ENCODE measurements at regions not wholly inside any gene's neighbourhood (a gene's known extent, or its start where the extent isn't known, plus 50 kb on each side); places are given as distances from the start of the nearest gene placed in this dataset.

DNA sequence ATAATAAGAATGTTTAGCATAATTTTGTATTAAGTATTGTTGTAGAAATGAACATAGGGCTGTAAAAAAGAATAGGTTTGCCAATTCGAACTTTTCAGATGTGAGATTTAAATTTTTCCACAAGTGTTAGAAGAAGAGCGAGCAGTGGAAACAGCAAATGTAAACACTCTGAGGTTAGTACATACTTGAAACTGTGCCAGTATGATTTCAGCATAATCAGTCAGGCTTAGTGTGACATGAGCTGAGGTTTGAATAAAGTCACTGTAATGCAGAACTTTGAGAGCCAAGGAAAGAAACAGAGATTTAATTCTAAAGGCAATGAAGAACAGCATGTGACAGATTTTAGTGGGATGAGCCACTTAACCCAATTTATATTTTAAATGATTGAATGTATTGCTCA is 2166.4 kb downstream of the PCDH9 start:
- Mint-ChIP-seq H3K9me3 (peaks cover 5% of the 10 kb centered on the region), H3K36me3 (no peaks in the 10 kb centered on the region), H3K4me1 (ENCODE audit: low read depth in 2 of 2) (no peaks in the 10 kb centered on the region), H3K4me3 (no peak overlapping the region), H3K27ac (no peak overlapping the region), H3K27me3 (no peaks in the 10 kb centered on the region)
- DNase-seq (ENCODE audit: low spot score) (no peak), ATAC-seq (no peak)

- no peak overlapping the region for H3K4me3 Mint-ChIP-seq
- H3K27ac Mint-ChIP-seq = no peak overlapping the region
- no peaks in the 10 kb centered on the region for H3K4me1 Mint-ChIP-seq (ENCODE audit: low read depth in 2 of 2)
- no peaks in the 10 kb centered on the region for H3K36me3 Mint-ChIP-seq
- H3K9me3 Mint-ChIP-seq = no peaks in the 10 kb centered on the region
- H3K27me3 Mint-ChIP-seq = no peaks in the 10 kb centered on the region
- no peak for DNase-seq (ENCODE audit: low spot score)
- ATAC-seq = no peak
Observed at GRCh38 chr13:65057986-65058385, 2172.2 kb downstream of the PCDH9 start.

- H3K27me3 Mint-ChIP-seq = no peaks in the 10 kb centered on the region
- ATAC-seq = no peak
- DNase-seq (ENCODE audit: low spot score) = no peak
- H3K4me1 Mint-ChIP-seq (ENCODE audit: low read depth in 2 of 2) = no peaks in the 10 kb centered on the region
- no peaks in the 10 kb centered on the region for H3K36me3 Mint-ChIP-seq
- no peak overlapping the region for H3K27ac Mint-ChIP-seq
- no peak overlapping the region for H3K4me3 Mint-ChIP-seq
- no peaks in the 10 kb centered on the region for H3K9me3 Mint-ChIP-seq
Observed at GRCh38 chr13:65054277-65054676, 2175.9 kb downstream of the PCDH9 start.

DNA sequence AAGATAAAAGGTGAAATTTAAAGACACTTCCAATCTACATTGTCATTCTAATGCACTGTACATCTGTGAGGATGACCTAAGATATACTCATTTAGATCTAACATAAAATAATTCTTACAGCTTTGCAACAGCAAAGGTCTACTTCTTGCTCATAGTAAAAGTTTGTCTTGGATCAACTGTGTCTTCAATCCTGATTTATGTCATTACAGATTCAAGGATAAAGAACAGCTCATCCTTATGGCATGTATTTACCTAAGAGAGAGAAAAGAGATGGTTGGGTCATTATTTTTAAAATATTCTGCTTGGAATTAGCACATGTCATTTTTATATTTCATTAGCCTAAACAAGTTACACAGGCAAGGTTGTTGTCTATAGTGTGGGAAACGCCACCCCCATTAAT is 2193.1 kb downstream of the PCDH9 start:
- Mint-ChIP-seq H3K27ac (no peak overlapping the region), H3K9me3 (peaks cover 11% of the 10 kb centered on the region), H3K36me3 (no peaks in the 10 kb centered on the region), H3K27me3 (no peaks in the 10 kb centered on the region), H3K4me3 (no peak overlapping the region), H3K4me1 (ENCODE audit: low read depth in 2 of 2) (no peaks in the 10 kb centered on the region)
- ATAC-seq (no peak), DNase-seq (ENCODE audit: low spot score) (no peak)

DNA sequence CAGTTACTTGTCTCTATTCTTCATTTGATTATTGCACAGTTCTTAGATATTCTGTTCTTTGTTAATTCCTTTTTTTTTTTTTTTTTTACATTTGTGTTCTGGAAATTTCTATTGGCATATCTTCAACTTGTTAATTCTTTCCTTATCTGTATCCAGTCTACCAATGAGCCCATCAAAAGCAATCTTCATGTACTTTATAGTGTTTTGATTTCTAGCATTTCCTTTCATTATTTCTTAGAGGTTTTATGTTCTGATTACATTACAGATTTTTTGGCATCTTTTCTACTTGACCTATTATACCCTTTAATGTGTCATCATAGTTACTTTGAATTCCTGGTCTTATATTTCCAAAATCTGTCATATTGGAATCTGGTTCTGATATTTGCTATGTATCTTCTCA is 2194.8 kb downstream of the PCDH9 start:
- Mint-ChIP-seq H3K27ac (no peak overlapping the region), H3K4me3 (no peak overlapping the region), H3K27me3 (no peaks in the 10 kb centered on the region), H3K9me3 (peaks cover 13% of the 10 kb centered on the region), H3K4me1 (ENCODE audit: low read depth in 2 of 2) (no peaks in the 10 kb centered on the region), H3K36me3 (no peaks in the 10 kb centered on the region)
- ATAC-seq = no peak
- DNase-seq (ENCODE audit: low spot score) = no peak

DNA sequence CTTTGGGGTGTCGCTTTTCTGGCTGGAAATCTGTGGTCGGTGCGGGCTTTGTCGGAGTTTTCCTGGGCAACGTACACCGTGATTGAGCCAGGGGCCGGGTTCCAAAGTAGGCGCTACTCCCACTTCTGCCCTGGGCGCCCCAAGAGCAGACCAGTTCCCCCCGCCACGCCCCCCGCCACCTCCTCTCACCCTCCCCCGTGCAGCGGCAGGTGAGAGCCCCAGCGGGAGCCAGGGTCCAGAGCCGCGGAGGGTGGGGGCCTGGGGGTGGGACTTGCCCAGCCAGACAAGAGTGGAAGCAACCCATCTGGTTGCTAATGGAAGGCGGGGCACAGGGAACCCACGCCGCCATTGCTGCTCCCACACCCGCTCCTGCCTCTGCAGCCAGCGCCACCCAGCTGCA is 2195.9 kb downstream of the PCDH9 start:
- no peaks in the 10 kb centered on the region for H3K4me1 Mint-ChIP-seq (ENCODE audit: low read depth in 2 of 2)
- DNase-seq (ENCODE audit: low spot score) (no peak), ATAC-seq (no peak)
- H3K27me3 Mint-ChIP-seq = no peaks in the 10 kb centered on the region
- H3K36me3 Mint-ChIP-seq = no peaks in the 10 kb centered on the region
- no peak overlapping the region for H3K27ac Mint-ChIP-seq
- H3K4me3 Mint-ChIP-seq = no peak overlapping the region
- H3K9me3 Mint-ChIP-seq = peaks cover 13% of the 10 kb centered on the region

DNA sequence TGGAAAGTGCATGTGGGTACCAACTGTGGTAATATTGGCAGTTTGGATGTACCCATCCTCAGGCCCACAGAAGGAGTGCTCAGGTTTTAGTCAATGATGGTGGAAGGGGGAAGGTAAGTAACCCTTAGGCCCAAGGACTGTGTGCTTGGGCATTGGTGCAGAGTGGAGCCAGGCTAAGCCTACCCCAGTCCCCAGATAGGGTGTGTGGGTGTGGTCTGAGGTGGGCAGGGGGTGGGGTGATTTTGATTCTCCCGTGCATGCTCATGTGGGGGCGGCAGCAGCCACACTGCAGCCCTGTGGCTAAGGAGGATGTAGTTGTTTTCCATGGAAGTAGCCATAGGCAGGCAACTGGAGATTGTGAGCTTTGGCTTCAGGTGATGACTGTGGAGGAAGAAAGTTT is 2197.3 kb downstream of the PCDH9 start:
- Mint-ChIP-seq H3K4me1 (ENCODE audit: low read depth in 2 of 2) (no peaks in the 10 kb centered on the region), H3K36me3 (no peaks in the 10 kb centered on the region), H3K9me3 (peaks cover 13% of the 10 kb centered on the region), H3K27me3 (no peaks in the 10 kb centered on the region), H3K27ac (no peak overlapping the region), H3K4me3 (no peak overlapping the region)
- no peak for DNase-seq (ENCODE audit: low spot score)
- no peak for ATAC-seq

GRCh38 chr13:65028101-65028500 is 2202.0 kb downstream of the PCDH9 start:
- no peak overlapping the region for H3K27ac Mint-ChIP-seq
- no peak for DNase-seq (ENCODE audit: low spot score)
- ATAC-seq = no peak
- H3K9me3 Mint-ChIP-seq = peaks cover 20% of the 10 kb centered on the region
- no peak overlapping the region for H3K4me3 Mint-ChIP-seq
- H3K36me3 Mint-ChIP-seq = no peaks in the 10 kb centered on the region
- no peaks in the 10 kb centered on the region for H3K4me1 Mint-ChIP-seq (ENCODE audit: low read depth in 2 of 2)
- H3K27me3 Mint-ChIP-seq = no peaks in the 10 kb centered on the region

DNA sequence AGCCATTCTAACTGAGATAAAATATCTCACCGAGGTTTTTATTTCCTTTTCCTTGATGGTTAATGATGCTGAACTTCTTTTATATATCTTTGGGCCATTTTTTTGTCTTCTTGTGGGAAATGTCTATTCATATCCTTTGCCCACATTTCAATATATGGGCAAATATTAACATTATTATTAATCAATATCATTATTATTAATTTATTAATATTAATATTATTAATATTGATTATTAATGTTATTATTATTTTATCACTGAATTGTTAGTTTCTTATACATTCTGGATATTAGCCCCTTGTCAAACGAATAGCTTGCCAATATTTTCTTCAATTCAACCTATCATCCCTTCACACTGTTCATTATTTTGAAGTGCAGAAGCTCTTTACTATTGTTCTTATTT is 2203.6 kb downstream of the PCDH9 start:
- H3K27me3 Mint-ChIP-seq = no peaks in the 10 kb centered on the region
- H3K4me3 Mint-ChIP-seq = no peak overlapping the region
- no peak for DNase-seq (ENCODE audit: low spot score)
- no peak for ATAC-seq
- H3K27ac Mint-ChIP-seq = no peak overlapping the region
- H3K36me3 Mint-ChIP-seq = peaks cover 5% of the 10 kb centered on the region
- peaks cover 24% of the 10 kb centered on the region for H3K9me3 Mint-ChIP-seq
- no peaks in the 10 kb centered on the region for H3K4me1 Mint-ChIP-seq (ENCODE audit: low read depth in 2 of 2)

DNA sequence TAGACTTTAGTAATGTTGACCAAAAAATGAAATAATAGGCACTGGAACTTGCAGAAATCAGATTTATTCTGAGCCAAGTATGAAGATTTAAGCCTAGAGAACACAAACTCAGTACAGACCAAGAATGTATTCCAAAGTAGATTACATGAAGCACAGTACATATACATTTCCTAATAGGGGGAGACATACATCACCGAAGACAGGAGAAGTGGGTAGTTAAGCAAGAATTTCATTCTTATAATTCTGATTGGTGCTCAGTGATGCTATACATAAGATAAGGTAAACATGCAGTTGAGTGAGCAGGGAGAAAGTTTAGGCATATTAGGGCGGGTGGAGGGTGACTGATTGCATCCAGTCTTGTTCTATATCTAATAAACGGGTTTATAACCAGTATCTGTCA is 2218.8 kb downstream of the PCDH9 start:
- peaks cover 12% of the 10 kb centered on the region for H3K9me3 Mint-ChIP-seq
- H3K4me1 Mint-ChIP-seq (ENCODE audit: low read depth in 2 of 2) = no peaks in the 10 kb centered on the region
- no peak overlapping the region for H3K4me3 Mint-ChIP-seq
- no peak overlapping the region for H3K27ac Mint-ChIP-seq
- H3K27me3 Mint-ChIP-seq = no peaks in the 10 kb centered on the region
- DNase-seq (ENCODE audit: low spot score) (no peak), ATAC-seq (no peak)
- H3K36me3 Mint-ChIP-seq = no peaks in the 10 kb centered on the region

DNA sequence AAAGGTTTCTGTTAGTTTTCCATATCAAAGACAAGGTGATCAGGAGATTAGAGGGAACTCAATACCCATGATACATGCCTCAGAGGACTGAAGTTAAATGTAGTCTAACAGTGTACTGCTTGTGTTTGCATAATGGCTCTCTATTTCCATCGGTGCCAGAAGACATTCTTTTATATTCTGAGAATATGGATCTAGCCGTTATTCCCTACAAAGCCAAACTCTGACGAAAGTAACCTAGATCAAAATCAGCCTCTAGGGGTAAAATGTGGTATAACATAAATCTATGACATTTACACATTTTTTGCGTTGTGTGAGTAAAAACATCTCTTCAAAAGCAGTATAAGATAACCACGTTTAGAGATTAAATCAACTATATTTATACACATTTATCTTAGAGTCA is 2232.7 kb downstream of the PCDH9 start:
- H3K4me1 Mint-ChIP-seq (ENCODE audit: low read depth in 2 of 2) = no peaks in the 10 kb centered on the region
- H3K27me3 Mint-ChIP-seq = no peaks in the 10 kb centered on the region
- no peak for ATAC-seq
- DNase-seq (ENCODE audit: low spot score) = no peak
- no peaks in the 10 kb centered on the region for H3K36me3 Mint-ChIP-seq
- H3K9me3 Mint-ChIP-seq = peaks cover 3% of the 10 kb centered on the region
- no peak overlapping the region for H3K4me3 Mint-ChIP-seq
- H3K27ac Mint-ChIP-seq = no peak overlapping the region

DNA sequence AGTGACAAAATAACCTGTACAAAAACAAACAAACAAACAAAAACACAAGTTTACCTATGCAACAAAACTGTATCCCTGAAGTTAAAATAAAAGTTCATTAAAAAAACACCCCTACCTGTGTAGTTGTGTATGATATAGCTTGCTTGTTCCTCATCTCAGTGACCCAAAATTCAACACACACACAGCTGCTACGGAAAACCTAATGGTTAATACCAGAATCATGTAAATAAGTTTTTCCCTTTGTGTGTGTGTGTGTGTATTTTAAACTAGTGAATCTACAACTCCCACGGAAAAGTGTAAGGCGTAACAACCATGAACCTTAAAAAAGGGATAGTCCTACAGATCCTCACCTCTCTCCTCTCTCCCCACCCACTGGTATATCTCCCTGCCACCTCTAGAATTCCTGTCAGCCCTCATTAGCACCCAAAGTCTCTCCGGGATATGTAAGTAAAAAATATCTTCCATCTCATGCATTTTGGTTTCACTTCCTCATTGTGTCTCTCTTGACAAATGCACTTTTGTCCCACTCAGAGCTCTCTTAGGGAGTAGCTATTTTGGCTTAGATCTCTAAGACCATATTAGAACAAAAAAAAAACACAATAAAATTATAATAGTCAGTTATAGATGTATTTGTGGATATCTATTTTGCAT is 2236.5 kb downstream of the PCDH9 start:
- no peaks in the 10 kb centered on the region for H3K36me3 Mint-ChIP-seq
- H3K9me3 Mint-ChIP-seq = peaks cover 3% of the 10 kb centered on the region
- no peaks in the 10 kb centered on the region for H3K27me3 Mint-ChIP-seq
- ATAC-seq (no peak), DNase-seq (ENCODE audit: low spot score) (no peak)
- no peaks in the 10 kb centered on the region for H3K4me1 Mint-ChIP-seq (ENCODE audit: low read depth in 2 of 2)
- no peak overlapping the region for H3K4me3 Mint-ChIP-seq
- H3K27ac Mint-ChIP-seq = no peak overlapping the region

GRCh38 chr13:64992314-64992713 is 2237.8 kb downstream of the PCDH9 start:
- ATAC-seq = no peak
- H3K27me3 Mint-ChIP-seq = no peaks in the 10 kb centered on the region
- no peaks in the 10 kb centered on the region for H3K36me3 Mint-ChIP-seq
- no peak for DNase-seq (ENCODE audit: low spot score)
- H3K9me3 Mint-ChIP-seq = peaks cover 3% of the 10 kb centered on the region
- no peak overlapping the region for H3K27ac Mint-ChIP-seq
- no peaks in the 10 kb centered on the region for H3K4me1 Mint-ChIP-seq (ENCODE audit: low read depth in 2 of 2)
- H3K4me3 Mint-ChIP-seq = no peak overlapping the region

- Mint-ChIP-seq H3K9me3 (peaks cover 21% of the 10 kb centered on the region), H3K27ac (no peak overlapping the region), H3K4me1 (ENCODE audit: low read depth in 2 of 2) (no peaks in the 10 kb centered on the region), H3K27me3 (no peaks in the 10 kb centered on the region), H3K36me3 (peaks cover 12% of the 10 kb centered on the region), H3K4me3 (no peak overlapping the region)
- ATAC-seq (no peak), DNase-seq (ENCODE audit: low spot score) (no peak)
Observed at GRCh38 chr13:64985075-64985474, 2245.1 kb downstream of the PCDH9 start.

DNA sequence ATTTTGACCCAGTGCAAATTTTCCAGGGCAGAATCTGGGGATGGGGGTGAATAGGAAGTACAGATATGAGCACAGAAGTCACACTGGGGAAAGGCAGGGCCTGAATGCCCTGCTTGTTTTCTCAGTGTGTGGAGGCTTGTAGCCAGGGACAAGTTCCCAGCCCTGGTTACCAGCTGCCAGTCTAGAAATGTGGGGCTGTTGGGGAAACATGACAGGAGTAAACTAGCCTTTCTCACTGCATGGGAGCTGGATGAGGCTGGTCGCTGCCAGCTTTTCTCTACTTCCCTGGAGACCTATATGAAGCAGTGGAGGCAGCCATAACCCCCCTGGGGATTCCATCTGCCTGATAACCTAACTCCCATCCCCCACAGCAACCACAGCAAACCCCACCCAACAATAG is 2267.7 kb downstream of the PCDH9 start:
- Mint-ChIP-seq H3K4me3 (no peak overlapping the region), H3K9me3 (peaks cover 13% of the 10 kb centered on the region), H3K36me3 (no peaks in the 10 kb centered on the region), H3K27me3 (no peaks in the 10 kb centered on the region), H3K27ac (no peak overlapping the region), H3K4me1 (ENCODE audit: low read depth in 2 of 2) (no peaks in the 10 kb centered on the region)
- ATAC-seq = no peak
- no peak for DNase-seq (ENCODE audit: low spot score)

All from natural killer cell treated with Interleukin-12 subunit alpha and Interleukin-12 subunit beta and Interleukin-15 and Interleukin-18, amount 100 ng/mL, for 72 hours (primary cell).